HG02981 (cell line): ENCODE measurements at regions not wholly inside any gene's neighbourhood (a gene's known extent, or its start where the extent isn't known, plus 50 kb on each side); places are given as distances from the start of the nearest gene placed in this dataset.
A peak's percentile ranks its signal among the peaks of the same experiment; 100 is the strongest.

Experiments
- ATAC-seq: cut with Tn5 transposase; IDR thresholded peaks from one replicate; pipeline ENCODE4 v1.9.1; 2021; ENCODE audit warnings: mild to moderate bottlenecking, moderate library complexity; ENCODE audit not compliant: unreplicated experiment

DNA sequence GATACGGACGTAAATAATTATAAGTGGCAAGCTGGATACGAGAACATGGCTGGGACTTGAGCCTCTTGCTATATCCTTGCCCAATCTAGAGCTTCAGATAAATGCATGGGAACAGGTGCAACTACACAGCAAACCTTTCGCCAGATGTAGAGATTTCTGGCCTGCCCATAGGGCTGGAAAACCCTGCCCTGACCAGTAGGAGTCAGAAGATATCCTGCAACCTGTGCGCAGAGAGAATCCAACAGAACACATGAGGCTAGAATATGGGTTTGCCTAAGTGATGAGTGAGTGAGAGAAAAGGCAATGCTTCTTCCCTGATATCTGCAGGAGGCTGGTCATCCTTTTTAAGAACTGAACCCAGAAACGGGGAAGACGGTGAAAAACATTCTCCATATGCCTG lies 805.3 kb upstream of the TENM3 start:
- no peak for ATAC-seq

DNA sequence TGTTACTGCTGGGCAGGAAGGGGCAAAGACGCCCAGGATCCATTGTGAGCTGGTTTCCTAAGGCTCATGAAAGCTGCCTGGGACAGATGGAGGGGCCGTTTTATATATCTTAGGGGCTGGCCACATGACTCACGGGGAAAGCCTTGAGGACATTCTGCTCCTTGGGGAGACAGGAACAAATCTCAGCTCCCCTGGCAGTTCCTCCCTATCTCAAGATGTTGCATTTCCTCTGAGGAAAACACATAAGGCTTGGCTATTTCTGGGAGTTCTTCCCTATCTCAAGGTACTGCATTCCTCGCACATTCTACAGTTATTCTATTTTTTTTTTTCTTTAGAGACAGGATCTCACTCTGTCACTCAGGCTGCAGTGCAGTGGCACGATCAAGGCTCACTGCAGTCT lies 804.6 kb upstream of the TENM3 start:
- no peak for ATAC-seq

DNA sequence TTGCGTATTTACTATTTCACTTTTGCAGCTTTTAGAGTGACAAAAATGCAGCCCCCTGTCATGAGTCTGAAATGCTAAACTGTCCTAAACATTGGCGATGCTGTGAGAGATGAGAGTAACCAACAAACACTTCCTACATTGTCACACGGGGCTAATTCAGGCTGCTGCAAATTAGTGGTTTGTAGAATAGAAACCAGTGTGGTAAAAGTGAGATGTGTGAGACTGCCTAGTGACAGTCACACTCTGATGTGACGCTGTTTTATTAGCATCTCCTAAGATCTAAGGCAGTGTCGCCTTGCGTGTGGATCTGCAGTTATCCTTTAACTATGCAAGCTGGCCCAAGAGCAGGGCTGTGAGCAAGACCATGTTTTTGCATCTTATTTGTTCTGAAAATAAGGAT lies 800.2 kb upstream of the TENM3 start:
- peak; percentile 76 for ATAC-seq

DNA sequence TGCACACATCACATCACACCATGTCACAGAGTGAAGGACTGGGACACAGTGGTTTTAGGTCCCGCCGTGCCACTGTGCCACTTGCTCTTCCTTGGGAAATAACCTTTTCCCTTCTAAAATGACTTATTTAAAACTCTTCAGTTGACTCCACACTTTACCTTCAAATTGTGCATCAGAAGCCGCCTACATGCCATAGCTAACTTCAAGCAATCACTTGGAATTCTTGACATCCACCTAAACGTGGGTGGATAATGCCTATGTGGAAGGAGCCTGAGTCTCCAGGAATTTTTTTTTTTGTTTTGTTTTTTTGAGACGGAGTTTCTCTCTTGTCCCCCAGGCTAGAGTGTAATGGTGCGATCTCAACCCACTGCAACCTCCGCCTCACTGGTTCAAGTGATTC lies 777.4 kb upstream of the TENM3 start:
- no peak for ATAC-seq

DNA sequence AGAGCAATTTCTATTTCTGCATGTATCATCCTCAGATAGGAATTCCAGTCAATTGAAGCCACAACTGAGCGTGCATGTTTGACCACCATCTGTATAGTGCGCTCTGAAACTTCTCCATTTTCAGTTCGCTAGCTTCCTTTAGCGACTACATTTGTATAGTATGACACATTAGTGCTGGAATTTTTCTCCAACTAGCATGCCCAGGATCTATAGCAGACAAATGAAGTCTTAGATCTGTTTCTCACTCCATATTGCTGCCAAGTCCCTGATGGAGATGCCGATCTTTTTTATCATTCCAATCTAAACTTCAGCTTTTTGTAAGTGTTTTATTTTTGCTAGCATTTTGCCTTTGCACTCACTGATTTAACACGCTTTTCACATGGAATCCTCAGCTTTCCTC lies 774.8 kb upstream of the TENM3 start:
- no peak for ATAC-seq

DNA sequence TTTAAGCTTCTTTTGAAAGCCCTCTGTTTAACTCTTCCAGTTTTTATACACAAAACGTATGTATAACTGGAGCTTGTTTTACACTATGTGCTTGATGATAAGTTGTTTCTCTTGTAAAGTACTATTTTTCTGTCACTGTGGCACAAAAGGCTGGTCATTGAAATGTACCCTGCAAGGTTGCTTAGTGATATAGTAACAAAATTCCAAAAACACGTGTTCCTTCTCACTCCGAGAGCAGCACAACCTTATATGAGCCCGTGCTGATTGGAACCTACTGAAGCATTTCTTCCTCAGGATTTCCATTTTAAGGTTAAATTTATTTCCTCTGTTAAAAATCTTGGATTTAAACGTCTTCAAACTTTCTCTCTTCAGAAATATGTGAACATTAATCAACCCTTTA lies 772.9 kb upstream of the TENM3 start:
- ATAC-seq, result no peak

GRCh38 chr4:181475359-181475758 lies 767.8 kb upstream of the TENM3 start:
- ATAC-seq, result no peak

DNA sequence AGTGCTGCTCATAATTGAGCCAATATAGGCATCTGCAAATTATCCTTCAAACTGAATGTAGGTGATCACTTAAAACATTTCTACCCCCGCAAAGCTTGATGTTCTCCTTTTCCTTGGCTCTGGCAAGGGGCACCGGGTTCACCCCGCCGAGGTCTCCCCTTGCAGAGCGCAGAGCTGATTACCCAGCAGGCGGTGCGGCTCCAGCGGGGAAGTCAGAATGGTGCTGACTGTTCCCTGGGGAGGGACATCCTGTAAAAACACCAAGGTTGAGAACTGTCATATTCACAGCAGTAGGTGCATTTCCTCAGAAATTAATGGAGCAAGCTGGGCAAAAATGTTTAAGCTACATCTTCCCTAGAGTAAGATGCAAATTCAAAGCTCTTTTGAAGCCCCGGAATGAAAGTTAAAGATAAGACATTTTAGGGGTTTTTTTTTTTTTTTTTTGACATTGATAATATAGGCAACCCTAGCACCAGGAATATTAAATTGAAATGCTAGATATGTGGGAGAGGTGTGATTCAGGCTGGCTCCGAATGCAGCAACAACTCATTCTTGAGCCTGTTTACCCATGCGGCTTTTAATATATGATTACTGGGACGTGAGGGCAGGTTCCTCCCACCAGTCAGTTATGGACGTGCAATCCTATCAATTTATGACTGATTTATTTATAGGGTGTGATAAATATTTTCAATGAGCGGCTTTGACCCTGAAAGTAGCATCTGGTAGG lies 767.3 kb upstream of the TENM3 start:
- ATAC-seq, result no peak

GRCh38 chr4:181476508-181476890 lies 766.7 kb upstream of the TENM3 start:
- ATAC-seq, result no peak

DNA sequence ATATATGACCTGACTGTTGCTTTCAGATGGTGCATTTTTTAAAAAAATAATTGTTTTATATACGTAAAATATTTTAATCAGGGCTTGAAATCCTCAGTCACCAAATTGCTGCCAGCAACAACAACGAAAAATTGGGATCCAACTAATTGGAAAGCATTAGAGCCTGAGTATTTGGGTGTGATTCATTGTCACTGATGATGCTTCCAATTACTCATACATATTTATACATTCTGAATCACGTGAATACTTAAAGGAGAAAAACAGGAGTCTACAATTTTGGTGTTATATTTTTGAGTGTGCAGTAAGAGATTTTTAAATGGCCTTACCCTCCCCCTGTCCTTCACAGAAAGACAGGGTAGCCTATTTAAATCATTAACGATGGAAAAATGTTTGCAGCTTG lies 765.6 kb upstream of the TENM3 start:
- ATAC-seq, result no peak

- no peak for ATAC-seq
Observed at GRCh38 chr4:181478656-181479055, 764.5 kb upstream of the TENM3 start.

GRCh38 chr4:181479141-181479540 lies 764.1 kb upstream of the TENM3 start:
- ATAC-seq, result no peak

GRCh38 chr4:181484396-181484795 lies 758.8 kb upstream of the TENM3 start:
- no peak for ATAC-seq

DNA sequence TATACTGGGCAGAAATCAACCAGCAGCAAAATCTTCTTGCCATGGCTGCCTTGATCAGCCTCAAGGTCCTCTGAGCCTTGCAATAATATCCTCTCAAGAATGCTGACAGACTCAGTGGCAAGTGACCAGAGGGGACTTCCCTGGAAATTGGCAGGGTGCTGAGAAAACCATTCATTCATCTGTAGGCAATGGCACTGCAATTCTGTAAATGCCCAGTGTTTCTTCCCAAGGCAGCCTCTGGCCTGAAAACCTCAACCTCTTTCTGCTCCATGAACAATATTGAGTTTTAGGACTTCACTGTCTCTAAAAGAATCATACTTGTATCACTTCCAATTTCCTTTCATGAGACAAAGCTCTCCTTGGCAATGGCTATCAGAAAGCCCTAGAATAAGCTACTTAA lies 754.3 kb upstream of the TENM3 start:
- ATAC-seq, result no peak

- no peak for ATAC-seq
Observed at GRCh38 chr4:181498148-181498547, 745.1 kb upstream of the TENM3 start.

GRCh38 chr4:181502611-181503010 lies 740.6 kb upstream of the TENM3 start:
- ATAC-seq, result no peak

GRCh38 chr4:181503687-181504390 lies 739.4 kb upstream of the TENM3 start:
- no peak for ATAC-seq

DNA sequence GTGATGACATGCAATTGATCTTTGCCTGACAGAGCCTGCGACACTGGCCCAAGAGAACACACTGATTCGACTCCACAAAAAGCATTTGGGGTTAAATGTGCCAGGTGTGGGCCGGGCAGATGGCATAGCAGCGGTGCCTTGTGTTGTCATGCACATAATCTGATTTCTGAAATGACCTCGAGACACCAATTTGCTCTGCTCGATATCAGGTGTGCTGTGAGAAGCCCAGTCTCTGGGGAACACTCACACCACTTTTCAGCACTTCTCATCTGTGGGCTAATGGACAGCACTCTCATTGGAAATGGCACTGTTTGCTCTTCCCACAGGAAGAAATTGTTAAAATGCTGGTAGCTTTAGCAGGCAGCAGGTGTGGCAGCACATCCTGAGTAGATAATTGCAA lies 738.3 kb upstream of the TENM3 start:
- no peak for ATAC-seq

GRCh38 chr4:181507180-181507835 lies 735.9 kb upstream of the TENM3 start:
- no peak for ATAC-seq

GRCh38 chr4:181507938-181508337 lies 735.3 kb upstream of the TENM3 start:
- no peak for ATAC-seq

GRCh38 chr4:181508601-181509000 lies 734.6 kb upstream of the TENM3 start:
- no peak for ATAC-seq

- no peak for ATAC-seq
Observed at GRCh38 chr4:181509073-181509472, 734.1 kb upstream of the TENM3 start.
